Right lobe of liver (tissue), 6 donors: ENCODE measurements at regions not wholly inside any gene's neighbourhood (a gene's known extent, or its start where the extent isn't known, plus 50 kb on each side); places are given as distances from the start of the nearest gene placed in this dataset.

Experiments used
- ATAC-seq, 4 donors: fragments of 200-7000 bp; cut with Tn5 transposase; one replicate each; pipeline ENCODE4 v1.9.1; 2020; ENCODE audit warnings: mild to moderate bottlenecking in 4 of 4, moderate library complexity in 4 of 4
- DNase-seq, 3 donors: peaks; one replicate each; pipeline ENCODE4 v3.0.0-alpha.2; 2020
- H3K27ac ChIP-seq, 3 donors: fragments of 200-600 bp; one replicate each; pipeline ENCODE4 v1.8.0; 2022
- H3K27me3 ChIP-seq, 2 donors: fragments of 200-600 bp; one replicate each; pipeline ENCODE4 v1.8.0; 2022
- H3K36me3 ChIP-seq, 4 donors: fragments of 200-600 bp; sonication (generic) in 1 of 4; one replicate each; pipeline versions ENCODE4 v1.5.1 to v1.8.0; 2017 to 2022; ENCODE audit warnings: control low read depth in 1 of 4
- H3K4me1 ChIP-seq, 4 donors: fragments of 200-600 bp; sonication (generic) in 1 of 4; one replicate each; pipeline versions ENCODE4 v1.5.1 to v1.8.0; 2017 to 2022; ENCODE audit warnings: control low read depth in 1 of 4
- H3K4me3 ChIP-seq, 3 donors: fragments of 200-600 bp; one replicate each; pipeline ENCODE4 v1.8.0; 2022
- H3K9me3 ChIP-seq, 4 donors: fragments of 200-600 bp; sonication (generic) in 1 of 4; one replicate each; pipeline versions ENCODE4 v1.5.1 to v1.8.0; 2017 to 2022; ENCODE audit warnings: control low read depth in 1 of 4
- CTCF ChIP-seq, 4 donors: fragments of 200-600 bp in 3 of 4; fragments of 450-650 bp in 1 of 4; IDR thresholded peaks; one replicate each; pipeline versions ENCODE4 v1.5.1 to v1.8.0; 2016 to 2022; ENCODE audit warnings: antibody characterized with exemption in 4 of 4, mild to moderate bottlenecking in 2 of 4
- POLR2A ChIP-seq: fragments of 450-650 bp; IDR thresholded peaks from one replicate; pipeline ENCODE4 v1.6.1; 2017; ENCODE audit warnings: antibody characterized with exemption, mild to moderate bottlenecking
- WGBS: methylation state at CpG from one replicate; pipeline ENCODE4 v1.1.6; 2018; ENCODE audit warnings: low coverage, low lambda C conversion rate; ENCODE audit not compliant: insufficient coverage; ENCODE audit errors: missing lambda C conversion rate; 5-methylcytosine and 5-hydroxymethylcytosine counted together
- intact Hi-C, 2 donors: fragments of 100-400 bp; cut with DNase I; formaldehyde crosslinking; loops; one replicate each; pipeline versions ENCODE4 v1.11.2 to v1.14.1; 2022
- donor health status: DM: no; HTN: yes; CAD: no.
- donor health status: DM: no; HTN: no; CAD: no.
- donor health status: DM: no; HTN: no; CAD: no.
- donor health status: DM: no; HTN: yes; CAD: no.
- donor health status: DM: no; HTN: yes; CAD: no.

DNA sequence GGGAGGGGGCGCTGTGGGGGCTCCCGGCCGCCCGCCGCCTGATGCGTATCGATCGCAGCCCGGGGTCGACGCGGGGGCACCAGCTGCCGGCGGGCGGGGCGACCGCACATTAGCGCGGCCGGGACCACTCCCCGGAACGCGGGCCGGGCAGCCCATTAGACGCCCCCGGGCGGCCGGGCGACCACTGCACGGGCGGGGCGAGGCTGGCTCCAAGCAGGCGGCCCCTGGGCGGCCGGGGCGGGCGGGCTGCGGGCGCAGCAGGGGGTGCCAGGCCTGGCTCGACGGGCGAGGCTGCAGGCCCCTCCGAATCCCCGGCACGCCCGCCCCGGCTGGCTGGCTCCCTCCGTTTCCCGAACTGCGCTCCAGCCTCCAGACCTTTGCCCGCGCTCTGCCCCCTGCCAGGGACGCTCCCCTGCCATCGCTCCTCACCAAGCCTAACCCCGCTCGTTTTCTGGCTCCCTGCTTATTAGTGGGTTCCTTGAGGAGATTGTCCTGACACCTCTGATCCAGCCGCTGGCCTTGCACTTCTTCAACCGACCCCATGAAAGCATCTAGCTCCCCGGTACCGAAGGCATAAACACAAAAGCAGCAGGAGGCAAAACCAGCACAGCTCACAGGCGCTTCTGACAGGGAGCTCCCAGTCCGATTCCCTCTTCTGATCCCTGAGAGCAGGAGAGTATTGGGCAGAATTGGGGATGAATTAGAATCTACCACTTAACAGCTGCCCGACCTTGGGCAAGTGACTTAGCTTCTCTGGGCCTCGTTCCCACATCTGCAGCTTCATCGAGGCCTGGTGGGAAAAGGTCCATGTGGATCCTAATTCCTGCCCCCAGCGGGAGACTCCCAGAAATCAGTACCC is 92.6 kb upstream of the CASZ1 start:
- intact Hi-C loops: no loop called here
- H3K4me1 ChIP-seq: no peaks in the 10 kb centered on the region
- no peak for TF ChIP-seq POLR2A
- TF ChIP-seq CTCF (IDR thresholded peaks at IDR 0.05): no peak
- WGBS: 67% methylated on average over 5 of the region's 66 CpGs
- DNase-seq: no peak
- peak in 1 of 4 donors; percentile 12 for ATAC-seq
- H3K36me3 ChIP-seq: no peaks in the 10 kb centered on the region
- H3K27me3 ChIP-seq: no peaks in the 10 kb centered on the region
- H3K9me3 ChIP-seq: no peaks in the 10 kb centered on the region
- no peak overlapping the region for H3K4me3 ChIP-seq
- no peak overlapping the region for H3K27ac ChIP-seq

DNA sequence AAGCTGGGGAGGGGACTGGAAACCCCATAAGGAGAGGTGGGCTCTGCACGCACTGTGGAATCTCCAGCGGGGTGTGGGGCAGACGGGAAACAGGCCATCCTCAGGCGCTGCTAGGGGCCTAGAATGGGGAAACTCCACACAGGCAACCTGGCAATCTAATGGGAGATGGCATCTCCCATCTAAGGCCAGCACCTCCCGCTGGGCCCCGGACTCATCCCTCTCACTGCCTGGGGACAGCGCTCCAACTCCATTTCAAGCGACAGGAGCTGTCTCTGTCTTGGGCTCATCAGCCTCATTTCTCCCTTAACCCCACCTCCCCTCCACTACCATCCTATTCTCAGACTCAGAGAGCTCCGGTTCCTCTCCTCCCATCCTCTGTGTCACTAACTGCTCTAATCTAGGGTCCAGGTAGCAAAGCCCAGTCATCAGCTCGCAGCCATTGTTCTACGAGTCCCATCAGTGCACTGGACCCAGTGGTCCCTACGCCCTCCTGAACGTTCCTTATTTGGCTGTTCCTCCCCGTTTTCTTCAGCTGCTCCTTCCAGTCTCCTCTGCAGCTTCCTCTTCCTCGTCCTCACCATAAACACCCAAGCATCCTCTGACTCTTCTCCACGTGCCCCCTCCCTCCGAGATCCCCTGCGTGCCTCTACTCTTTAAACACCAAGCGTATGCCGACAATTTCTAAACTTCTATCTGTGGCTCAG is 93.4 kb upstream of the CASZ1 start:
- Histone ChIP-seq H3K4me1 (no peaks in the 10 kb centered on the region), H3K9me3 (no peaks in the 10 kb centered on the region), H3K4me3 (no peak overlapping the region), H3K27me3 (no peaks in the 10 kb centered on the region), H3K36me3 (no peaks in the 10 kb centered on the region), H3K27ac (no peak overlapping the region)
- ATAC-seq: no peak
- no peak for TF ChIP-seq POLR2A
- no peak for TF ChIP-seq CTCF (IDR thresholded peaks at IDR 0.05)
- no peak for DNase-seq
- intact Hi-C loops: no loop called here
- WGBS: 51% methylated on average over 13 of the region's 20 CpGs

- Histone ChIP-seq H3K27me3 (no peaks in the 10 kb centered on the region), H3K27ac (no peak overlapping the region), H3K9me3 (no peaks in the 10 kb centered on the region), H3K4me1 (no peaks in the 10 kb centered on the region), H3K4me3 (no peak overlapping the region), H3K36me3 (no peaks in the 10 kb centered on the region)
- intact Hi-C loops: no loop called here
- DNase-seq (no peak), ATAC-seq (no peak)
- no peak for TF ChIP-seq CTCF (IDR thresholded peaks at IDR 0.05)
- TF ChIP-seq POLR2A: no peak
- 10% methylated on average over 2 of the region's 9 CpGs for WGBS
Observed at GRCh38 chr1:10890491-10891071, 94.1 kb upstream of the CASZ1 start.

GRCh38 chr1:10891091-10891490 is 94.6 kb upstream of the CASZ1 start:
- WGBS: 54% methylated on average over 2 of the region's 4 CpGs
- H3K36me3 ChIP-seq: no peaks in the 10 kb centered on the region

More at GRCh38 chr1:10891091-10891490, 94.6 kb upstream of the CASZ1 start:
- intact Hi-C loops: no loop called here
- no peak for TF ChIP-seq POLR2A
- no peak for TF ChIP-seq CTCF (IDR thresholded peaks at IDR 0.05)
- DNase-seq (no peak), ATAC-seq (no peak)
- no peak overlapping the region for H3K4me3 ChIP-seq
- no peaks in the 10 kb centered on the region for H3K9me3 ChIP-seq
- no peaks in the 10 kb centered on the region for H3K4me1 ChIP-seq
- no peaks in the 10 kb centered on the region for H3K27me3 ChIP-seq
- no peak overlapping the region for H3K27ac ChIP-seq
